Lower lobe of right lung (tissue), 2 donors: ENCODE measurements at regions not wholly inside any gene's neighbourhood (a gene's known extent, or its start where the extent isn't known, plus 50 kb on each side); places are given as distances from the start of the nearest gene placed in this dataset.
"Not testable (repeated sequence)": the region's sequence is repeated elsewhere in the genome, so short reads cannot be mapped to it uniquely, and the experiment has no call there.

Experiments
- ATAC-seq, 2 donors: fragments of 200-7000 bp; cut with Tn5 transposase; one replicate each; pipeline ENCODE4 v1.9.1; 2020 to 2022; ENCODE audit warnings: mild to moderate bottlenecking in 2 of 2, moderate library complexity in 2 of 2
- DNase-seq: peaks from one replicate; pipeline ENCODE4 v3.0.0-alpha.2; 2020
- H3K27ac ChIP-seq: fragments of 200-600 bp; one replicate; pipeline ENCODE4 v1.8.0; 2022
- H3K27me3 ChIP-seq: fragments of 200-600 bp; one replicate; pipeline ENCODE4 v1.8.0; 2022; ENCODE audit warnings: low read depth
- H3K36me3 ChIP-seq: fragments of 200-600 bp; one replicate; pipeline ENCODE4 v1.8.0; 2022; ENCODE audit warnings: mild to moderate bottlenecking
- H3K4me1 ChIP-seq: fragments of 200-600 bp; one replicate; pipeline ENCODE4 v1.8.0; 2022
- H3K4me3 ChIP-seq: fragments of 200-600 bp; one replicate; pipeline ENCODE4 v1.8.0; 2022; ENCODE audit warnings: mild to moderate bottlenecking
- H3K9me3 ChIP-seq: fragments of 200-600 bp; one replicate; pipeline ENCODE4 v1.8.0; 2022
- CTCF ChIP-seq: fragments of 200-600 bp; IDR thresholded peaks from one replicate; pipeline ENCODE4 v1.8.0; 2022; ENCODE audit warnings: antibody characterized with exemption, mild to moderate bottlenecking
- intact Hi-C: fragments of 100-400 bp; cut with DNase I; formaldehyde crosslinking; loops from one replicate; pipeline ENCODE4 v1.11.0; 2022
- donor health status: DM: no; HTN: yes; CAD: no; lungs with severe emphysema.

GRCh38 chrY:7415157-7415633, 503.6 kb upstream of the AMELY start:
- Histone ChIP-seq H3K4me3 (no peak overlapping the region), H3K4me1 (no peaks in the 10 kb centered on the region), H3K27ac (no peak overlapping the region), H3K36me3 (no peaks in the 10 kb centered on the region), H3K9me3 (no peaks in the 10 kb centered on the region), H3K27me3 (no peaks in the 10 kb centered on the region)
- DNase-seq (no peak), ATAC-seq (no peak)
- TF ChIP-seq CTCF = no peak
- intact Hi-C loops = no loop called here

- Histone ChIP-seq H3K4me3 (no peak overlapping the region), H3K9me3 (peaks cover 22% of the 10 kb centered on the region), H3K27ac (no peak overlapping the region), H3K27me3 (no peaks in the 10 kb centered on the region), H3K4me1 (no peaks in the 10 kb centered on the region), H3K36me3 (no peaks in the 10 kb centered on the region)
- intact Hi-C loops = no loop called here
- ATAC-seq (no peak), DNase-seq (no peak)
- no peak for TF ChIP-seq CTCF
These were observed 478.5 kb upstream of the AMELY start for GRCh38 chrY:7390056-7390455.

GRCh38 chrY:7382988-7383387, 471.4 kb upstream of the AMELY start:
- Histone ChIP-seq H3K4me1 (no peaks in the 10 kb centered on the region), H3K4me3 (no peak overlapping the region), H3K27me3 (no peaks in the 10 kb centered on the region), H3K27ac (no peak overlapping the region), H3K36me3 (peaks cover 10% of the 10 kb centered on the region), H3K9me3 (no peaks in the 10 kb centered on the region)
- no peak for TF ChIP-seq CTCF
- DNase-seq (no peak), ATAC-seq (no peak)
- intact Hi-C loops = no loop called here

- no peak for ATAC-seq
- no peak for TF ChIP-seq CTCF
These were observed 465.5 kb upstream of the AMELY start for GRCh38 chrY:7377091-7377490.

GRCh38 chrY:7374485-7374884, 462.9 kb upstream of the AMELY start:
- ATAC-seq, H3K27ac ChIP-seq, H3K27me3 ChIP-seq, H3K9me3 ChIP-seq, intact Hi-C loops, DNase-seq, H3K4me3 ChIP-seq, H3K4me1 ChIP-seq: not testable (repeated sequence)
- peaks cover 52% of the 10 kb centered on the region for H3K36me3 ChIP-seq

More at GRCh38 chrY:7377091-7377490, 465.5 kb upstream of the AMELY start:
- H3K27ac ChIP-seq = no peak overlapping the region
- peaks cover 46% of the 10 kb centered on the region for H3K36me3 ChIP-seq
- no peaks in the 10 kb centered on the region for H3K27me3 ChIP-seq
- no peak for DNase-seq
- intact Hi-C loops = no loop called here
- H3K9me3 ChIP-seq = no peaks in the 10 kb centered on the region
- no peaks in the 10 kb centered on the region for H3K4me1 ChIP-seq
- H3K4me3 ChIP-seq = no peak overlapping the region

GRCh38 chrY:7371953-7372352, 460.4 kb upstream of the AMELY start:
- H3K27me3 ChIP-seq, H3K4me3 ChIP-seq, H3K9me3 ChIP-seq, H3K4me1 ChIP-seq, DNase-seq, ATAC-seq, intact Hi-C loops, H3K27ac ChIP-seq: not testable (repeated sequence)
- H3K36me3 ChIP-seq = peaks cover 49% of the 10 kb centered on the region

- H3K27me3 ChIP-seq, ATAC-seq, H3K4me3 ChIP-seq, H3K9me3 ChIP-seq, H3K4me1 ChIP-seq, intact Hi-C loops, H3K27ac ChIP-seq: not testable (repeated sequence)
- H3K36me3 ChIP-seq = peaks cover 48% of the 10 kb centered on the region
- DNase-seq = peak; percentile 40
These were observed 459.5 kb upstream of the AMELY start for GRCh38 chrY:7371026-7371425.
